H1 (cell line): ENCODE measurements at regions not wholly inside any gene's neighbourhood (a gene's known extent, or its start where the extent isn't known, plus 50 kb on each side); places are given as distances from the start of the nearest gene placed in this dataset.
A peak's percentile ranks its signal among the peaks of the same experiment; 100 is the strongest.

Source experiments
- CTCF ChIA-PET: fragments of 300-600 bp; sonication (Branson Sonifier 250); formaldehyde crosslinking; loops from one replicate; lab custom pipeline; 2021; ENCODE audit not compliant: partially characterized antibody; lab: Charles Lee
- POLR2A ChIA-PET: fragments of 300-600 bp; sonication (Branson Sonifier 250); formaldehyde crosslinking; loops from one replicate; lab custom pipeline; 2021; ENCODE audit warnings: inconsistent platforms; ENCODE audit not compliant: partially characterized antibody; lab: Charles Lee
- DNase-seq, 2 experiments: peaks; one replicate each; pipeline versions ENCODE4 v3.0.0 to v3.0.0-alpha.2; 2010 to 2022; ENCODE audit warnings: low spot score in 2 of 2, low read depth in 1 of 2, mixed read lengths in 1 of 2
- FAIRE-seq: peaks from 2 replicates; lab custom pipeline; 2011; peaks lifted over from hg19 to GRCh38; lab: Jason Lieb, UNC
- H2AFZ ChIP-seq: 2 replicates; pipeline ENCODE4 v1.8.1; 2012; ENCODE audit warnings: low read length, inconsistent platforms
- H2AK5ac ChIP-seq: 2 replicates; pipeline ENCODE4 v1.6.1; 2013; ENCODE audit warnings: low read depth, low read length
- H2BK120ac ChIP-seq: replicated peaks from 2 replicates; pipeline ENCODE3; 2013; ENCODE audit warnings: low read depth, low read length, inconsistent platforms
- H2BK12ac ChIP-seq: 2 replicates; pipeline ENCODE4 v1.6.1; 2013; ENCODE audit warnings: low read depth, low read length
- H2BK15ac ChIP-seq: 2 replicates; pipeline ENCODE4 v1.6.1; 2013; ENCODE audit warnings: low read length
- H2BK20ac ChIP-seq: 2 replicates; pipeline ENCODE4 v1.6.1; 2013; ENCODE audit warnings: low read length
- H2BK5ac ChIP-seq: 2 replicates; pipeline ENCODE4 v1.6.1; 2013; ENCODE audit warnings: low read depth, low read length
- H3K14ac ChIP-seq: 2 replicates; pipeline ENCODE4 v1.6.1; 2013; ENCODE audit warnings: inconsistent platforms; ENCODE audit not compliant: insufficient read length
- H3K18ac ChIP-seq: 2 replicates; pipeline ENCODE4 v1.6.1; 2013; ENCODE audit warnings: low read length; ENCODE audit errors: extremely low read depth
- H3K23ac ChIP-seq: 2 replicates; pipeline ENCODE4 v1.6.1; 2013; ENCODE audit warnings: inconsistent platforms; ENCODE audit not compliant: insufficient read length
- H3K23me2 ChIP-seq: 2 replicates; pipeline ENCODE4 v1.6.1; 2013; ENCODE audit warnings: low read depth, low read length
- H3K27ac ChIP-seq: 2 replicates; pipeline ENCODE4 v1.6.1; 2011; ENCODE audit warnings: low read depth, low read length, inconsistent platforms
- H3K27me3 ChIP-seq, 4 experiments: replicated peaks in 1 of 4; 1 replicate in 1 of 4; 2 replicates in 3 of 4; pipeline versions ENCODE4 v1.6.1 to v1.8.1; 2011 to 2013; ENCODE audit warnings: low read length in 3 of 4, mild to moderate bottlenecking in 3 of 4, inconsistent platforms in 2 of 4, mixed read lengths in 2 of 4, moderate library complexity in 1 of 4; ENCODE audit not compliant: control insufficient read depth in 3 of 4, insufficient read depth in 3 of 4; ENCODE audit errors: extremely low read depth in 1 of 4
- H3K36me3 ChIP-seq, 4 experiments: 2 replicates each; pipeline versions ENCODE4 v1.6.1 to v1.8.1; 2011 to 2013; ENCODE audit warnings: mild to moderate bottlenecking in 4 of 4, low read length in 3 of 4, moderate library complexity in 2 of 4, control low read depth in 1 of 4, inconsistent platforms in 1 of 4; ENCODE audit not compliant: insufficient read depth in 4 of 4, control insufficient read depth in 2 of 4
- H3K4ac ChIP-seq: replicated peaks from 2 replicates; pipeline ENCODE3; 2013; ENCODE audit warnings: low read length, low read depth, mixed read lengths, inconsistent platforms; ENCODE audit not compliant: insufficient read length
- H3K4me1 ChIP-seq, 4 experiments: replicated peaks in 1 of 4; 1 replicate in 1 of 4; 2 replicates in 3 of 4; pipeline versions ENCODE4 v1.6.1 to v1.8.1; 2011 to 2013; ENCODE audit warnings: low read length in 3 of 4, inconsistent platforms in 2 of 4, mixed read lengths in 1 of 4; ENCODE audit not compliant: insufficient read depth in 4 of 4, control insufficient read depth in 3 of 4
- H3K4me2 ChIP-seq, 2 experiments: 2 replicates each; pipeline versions ENCODE4 v1.6.1 to v1.8.1; 2011 to 2013; ENCODE audit warnings: low read depth in 2 of 2, low read length in 2 of 2, control low read depth in 1 of 2, inconsistent platforms in 1 of 2, mild to moderate bottlenecking in 1 of 2; ENCODE audit not compliant: insufficient read depth in 1 of 2
- H3K4me3 ChIP-seq, 4 experiments: fragments of 200-600, 300-600 bp in 1 of 4; sonication (generic), shearing (Covaris generic), sonication (Bioruptor Twin) in 1 of 4; 2 replicates each; pipeline versions ENCODE4 v1.5.1 to v1.8.1; 2011 to 2016; ENCODE audit warnings: low read length in 4 of 4, low read depth in 3 of 4, control low read depth in 2 of 4, inconsistent platforms in 2 of 4, mild to moderate bottlenecking in 2 of 4, mixed read lengths in 1 of 4, moderate library complexity in 1 of 4; ENCODE audit not compliant: insufficient read depth in 2 of 4; ENCODE audit errors: extremely low read depth in 1 of 4
- H3K56ac ChIP-seq: replicated peaks from 2 replicates; pipeline ENCODE3; 2013; ENCODE audit warnings: low read depth, mild to moderate bottlenecking, mixed read lengths, low read length, inconsistent platforms; ENCODE audit not compliant: insufficient read length
- H3K79me1 ChIP-seq: 2 replicates; pipeline ENCODE4 v1.6.1; 2013; ENCODE audit warnings: low read depth, low read length, control low read depth
- H3K79me2 ChIP-seq, 2 experiments: 2 replicates each; pipeline versions ENCODE4 v1.6.1 to v1.8.1; 2012 to 2013; ENCODE audit warnings: low read length in 2 of 2, mild to moderate bottlenecking in 2 of 2, inconsistent platforms in 1 of 2; ENCODE audit not compliant: insufficient read depth in 2 of 2, control insufficient read depth in 1 of 2
- H3K9ac ChIP-seq, 4 experiments: replicated peaks in 1 of 4; 1 replicate in 1 of 4; 2 replicates in 3 of 4; pipeline versions ENCODE4 v1.6.1 to v1.8.1; 2011 to 2013; ENCODE audit warnings: low read depth in 3 of 4, low read length in 3 of 4, control low read depth in 2 of 4, mild to moderate bottlenecking in 2 of 4, moderate library complexity in 2 of 4, inconsistent platforms in 1 of 4; ENCODE audit errors: extremely low read depth in 1 of 4
- H3K9me3 ChIP-seq, 2 experiments: 2 replicates each; pipeline versions ENCODE4 v1.6.1 to v1.8.1; 2012 to 2013; ENCODE audit warnings: mild to moderate bottlenecking in 2 of 2, moderate library complexity in 2 of 2, control low read depth in 1 of 2, inconsistent platforms in 1 of 2, low read depth in 1 of 2, low read length in 1 of 2, mixed read lengths in 1 of 2; ENCODE audit not compliant: insufficient read depth in 2 of 2
- H4K20me1 ChIP-seq, 2 experiments: replicated peaks in 1 of 2; 2 replicates each; pipeline versions ENCODE3 to v1.8.1; 2011 to 2013; ENCODE audit warnings: inconsistent platforms in 2 of 2, low read length in 2 of 2, mild to moderate bottlenecking in 1 of 2; ENCODE audit not compliant: insufficient read depth in 2 of 2, control insufficient read depth in 1 of 2
- H4K5ac ChIP-seq: 2 replicates; pipeline ENCODE4 v1.6.1; 2013; ENCODE audit warnings: low read length, low read depth, mixed read lengths, inconsistent platforms; ENCODE audit not compliant: insufficient read length
- H4K8ac ChIP-seq: 2 replicates; pipeline ENCODE4 v1.8.0; 2013; ENCODE audit warnings: mild to moderate bottlenecking, moderate library complexity, low read length, inconsistent platforms; ENCODE audit not compliant: insufficient read depth; ENCODE audit errors: extremely low read depth
- H4K91ac ChIP-seq: replicated peaks from 2 replicates; pipeline ENCODE3; 2013; ENCODE audit warnings: low read length, mixed read lengths, inconsistent platforms; ENCODE audit not compliant: insufficient read length
- ASH2L ChIP-seq: fragments of 200-600, 300-600 bp; sonication (generic); IDR thresholded peaks from one replicate; pipeline ENCODE4 v1.7.1; 2017; ENCODE audit warnings: low read length
- MAFK ChIP-seq: IDR thresholded peaks from 2 replicates; pipeline ENCODE4 v1.6.1; 2012; ENCODE audit warnings: low read depth, mild to moderate bottlenecking, improper control_type of control experiment, low read length
- TAF7 ChIP-seq: optimal IDR thresholded peaks from 2 replicates; pipeline ENCODE3; 2011; ENCODE audit warnings: low read depth, mild to moderate bottlenecking, inconsistent platforms, low read length, moderate library complexity, borderline replicate concordance
- TEAD4 ChIP-seq: IDR thresholded peaks from 2 replicates; pipeline ENCODE4 v1.6.1; 2012; ENCODE audit warnings: low read depth, low read length, inconsistent platforms, mixed read lengths
- YY1 ChIP-seq: IDR thresholded peaks from 2 replicates; pipeline ENCODE4 v1.6.1; 2011; ENCODE audit warnings: low read depth, mild to moderate bottlenecking, low read length

DNA sequence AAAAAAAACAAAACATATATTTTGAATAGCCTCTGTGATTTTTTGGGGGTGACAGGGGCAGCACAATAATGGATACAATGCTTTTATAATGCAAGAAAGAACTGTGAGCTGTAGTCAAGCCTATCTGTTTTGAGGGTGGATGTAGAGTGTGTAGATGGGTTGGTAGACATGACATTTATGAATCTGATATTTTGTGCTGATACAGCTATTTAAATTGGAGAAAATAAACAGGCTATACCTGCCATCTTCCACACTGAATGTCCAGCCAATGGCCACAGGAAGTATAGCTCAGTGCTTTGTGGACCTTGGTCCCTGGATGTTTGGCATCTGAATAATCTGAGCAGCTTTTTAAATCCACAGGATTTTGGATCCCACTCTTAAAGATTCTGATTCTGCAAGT, 175.0 kb downstream of the NEDD1 start:
- H2BK20ac ChIP-seq, result no peak overlapping the region
- no peaks in the 10 kb centered on the region for H3K27me3 ChIP-seq
- no peak overlapping the region for H4K91ac ChIP-seq
- H3K79me2 ChIP-seq, result no peaks in the 10 kb centered on the region
- no peak overlapping the region for H2BK12ac ChIP-seq
- H3K4me2 ChIP-seq, result no peak overlapping the region
- POLR2A ChIA-PET, result no interaction called here
- H2AFZ ChIP-seq, result no peak overlapping the region
- H3K9me3 ChIP-seq, result no peaks in the 10 kb centered on the region
- no peak overlapping the region for H3K27ac ChIP-seq
- no peak overlapping the region for H3K23ac ChIP-seq
- CTCF ChIA-PET, result interaction anchor here (0.6 kb wide), 2 partner anchors 201 to 629 kb away, joined by 3 read pairs; no protein-coding TSS in a partner anchor
- H3K9ac ChIP-seq, result no peak overlapping the region
- H3K79me1 ChIP-seq, result no peaks in the 10 kb centered on the region
- H4K8ac ChIP-seq, result no peak overlapping the region
- FAIRE-seq, result no peak
- no peak for TF ChIP-seq ASH2L
- no peak for TF ChIP-seq YY1
- no peak for TF ChIP-seq TEAD4
- TF ChIP-seq TAF7, result no peak
- peak; percentile 29; the same call in 1 of the 2 replicates for TF ChIP-seq MAFK
- H3K4me1 ChIP-seq, result no peaks in the 10 kb centered on the region
- H2AK5ac ChIP-seq, result no peak overlapping the region
- no peak overlapping the region for H2BK5ac ChIP-seq
- H3K23me2 ChIP-seq, result peaks cover 2% of the 10 kb centered on the region; the same call in 1 of the 2 replicates
- no peaks in the 10 kb centered on the region for H4K20me1 ChIP-seq
- H2BK120ac ChIP-seq, result no peak overlapping the region
- no peaks in the 10 kb centered on the region for H3K36me3 ChIP-seq
- H3K4ac ChIP-seq, result no peak overlapping the region
- no peak for DNase-seq
- no peak overlapping the region for H3K4me3 ChIP-seq
- H3K18ac ChIP-seq, result no peak overlapping the region
- H4K5ac ChIP-seq, result no peak overlapping the region
- no peak overlapping the region for H3K56ac ChIP-seq
- no peak overlapping the region for H3K14ac ChIP-seq
- H2BK15ac ChIP-seq, result no peak overlapping the region
